ENCODE measurements at regions not wholly inside any gene's neighbourhood (a gene's known extent, or its start where the extent isn't known, plus 50 kb on each side); places are given as distances from the start of the nearest gene placed in this dataset.
"Not testable (repeated sequence)": the region's sequence is repeated elsewhere in the genome, so short reads cannot be mapped to it uniquely, and the experiment has no call there.

DNA sequence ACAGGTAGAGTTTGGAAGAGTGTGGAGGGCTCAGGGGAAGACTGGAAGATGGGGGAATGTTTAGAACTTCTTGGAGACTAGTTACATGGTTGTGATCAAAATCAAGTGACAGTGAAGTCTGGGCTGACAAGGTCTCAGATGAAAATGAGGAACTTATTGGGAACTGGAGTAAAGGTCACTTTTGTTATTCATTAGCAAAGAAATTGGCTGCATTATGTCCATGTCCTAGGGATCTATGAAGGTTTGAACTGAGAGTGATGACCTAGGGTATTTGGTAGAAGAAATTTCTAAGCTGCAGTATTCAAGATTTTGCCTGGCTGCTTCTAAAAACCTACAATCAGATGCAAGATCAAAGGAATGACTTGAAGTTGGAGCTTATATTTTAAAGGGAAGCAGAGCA is 747.1 kb downstream of the KCNJ2 start:
- no peak for DNase-seq (ENCODE audit: low read depth in 2 of 2)

DNA sequence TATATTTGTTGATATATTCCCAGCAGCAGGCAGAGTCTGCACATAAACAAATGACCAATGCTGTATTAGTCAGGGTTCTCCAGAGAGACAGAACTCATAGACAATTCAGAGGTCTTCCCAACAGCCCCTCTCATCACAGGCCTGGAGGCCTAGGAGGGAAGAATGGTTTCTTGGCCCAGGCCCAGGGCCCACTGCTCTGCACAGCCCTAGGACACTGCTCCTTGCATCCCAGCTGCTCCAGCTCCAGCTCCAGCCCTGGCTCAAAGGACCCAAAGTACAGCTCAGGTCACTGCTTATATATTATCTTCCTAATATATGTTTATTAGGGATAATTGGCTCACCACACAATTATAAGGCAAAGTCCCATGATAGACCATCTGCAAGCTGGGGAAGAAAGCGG is 749.9 kb downstream of the KCNJ2 start:
- no peak for DNase-seq (ENCODE audit: low read depth in 2 of 2)

GRCh38 chr17:70920416-70920815 is 751.1 kb downstream of the KCNJ2 start:
- no peak for DNase-seq (ENCODE audit: low read depth in 2 of 2)

DNA sequence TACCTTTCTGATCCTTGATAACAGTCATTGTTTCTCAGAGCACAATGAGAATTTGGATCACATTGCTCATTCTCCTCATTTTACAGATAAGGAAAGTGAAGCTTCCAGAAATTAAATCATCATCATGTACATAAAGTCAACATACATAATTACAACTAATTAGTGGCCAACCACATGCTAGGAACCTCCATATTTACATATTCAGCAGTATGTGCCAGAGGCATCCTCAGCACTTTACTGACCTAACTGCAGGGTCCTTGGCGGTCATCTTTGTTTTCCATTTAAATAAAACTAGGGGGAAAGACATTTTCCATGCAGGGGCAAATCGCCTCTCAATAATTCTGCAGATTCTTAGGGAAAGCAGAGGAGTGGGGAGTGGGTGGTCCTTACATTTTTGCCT is 752.9 kb downstream of the KCNJ2 start:
- no peak for DNase-seq (ENCODE audit: low read depth in 2 of 2)

GRCh38 chr17:70924776-70925175 is 755.4 kb downstream of the KCNJ2 start:
- DNase-seq (ENCODE audit: low read depth in 2 of 2): no peak

- no peak for DNase-seq (ENCODE audit: low read depth in 2 of 2)
Measured at GRCh38 chr17:70929226-70929625, 759.9 kb downstream of the KCNJ2 start.

DNA sequence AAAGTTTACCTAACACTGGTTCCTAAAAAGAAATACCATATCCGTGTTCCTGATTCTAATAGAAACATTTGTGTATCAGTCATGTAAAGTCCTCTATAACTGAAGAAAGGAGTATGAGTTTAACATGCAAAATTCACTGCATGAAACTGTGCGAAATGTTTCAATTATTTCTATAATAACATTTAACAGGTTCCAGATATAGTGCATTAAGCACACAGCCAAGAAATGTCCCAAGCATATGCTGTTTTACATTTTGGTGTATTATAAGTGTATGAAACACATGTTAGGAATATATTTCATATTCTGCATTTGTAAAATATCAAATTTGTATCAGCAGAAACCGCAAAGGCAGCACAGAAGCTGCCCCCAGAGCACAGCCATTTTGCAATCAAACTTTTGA is 764.9 kb downstream of the KCNJ2 start:
- DNase-seq (ENCODE audit: low read depth in 2 of 2): no peak

GRCh38 chr17:70934835-70935234 is 765.5 kb downstream of the KCNJ2 start:
- DNase-seq (ENCODE audit: low read depth in 2 of 2): no peak

DNA sequence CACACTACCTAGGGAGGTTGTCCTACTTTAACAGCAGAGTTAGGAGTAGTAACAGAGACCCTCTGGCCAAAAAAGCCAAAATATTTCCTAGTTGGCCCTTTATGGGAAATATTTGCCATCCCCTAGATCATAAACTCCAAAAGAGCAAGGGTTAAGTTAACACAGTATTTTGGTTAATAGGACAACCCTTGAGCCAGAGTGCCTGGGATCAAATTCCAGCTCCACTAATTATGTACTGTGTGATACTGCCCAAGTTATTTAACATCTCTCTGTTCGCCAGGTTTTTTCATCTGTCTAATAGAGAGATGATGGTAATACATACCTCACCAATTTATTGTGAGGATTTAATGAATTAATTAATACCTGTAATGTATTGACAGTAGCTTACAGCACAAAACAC is 767.4 kb downstream of the KCNJ2 start:
- DNase-seq (ENCODE audit: low read depth in 2 of 2): no peak

GRCh38 chr17:70938336-70938735 is 769.0 kb downstream of the KCNJ2 start:
- DNase-seq (ENCODE audit: low read depth in 2 of 2): no peak

DNA sequence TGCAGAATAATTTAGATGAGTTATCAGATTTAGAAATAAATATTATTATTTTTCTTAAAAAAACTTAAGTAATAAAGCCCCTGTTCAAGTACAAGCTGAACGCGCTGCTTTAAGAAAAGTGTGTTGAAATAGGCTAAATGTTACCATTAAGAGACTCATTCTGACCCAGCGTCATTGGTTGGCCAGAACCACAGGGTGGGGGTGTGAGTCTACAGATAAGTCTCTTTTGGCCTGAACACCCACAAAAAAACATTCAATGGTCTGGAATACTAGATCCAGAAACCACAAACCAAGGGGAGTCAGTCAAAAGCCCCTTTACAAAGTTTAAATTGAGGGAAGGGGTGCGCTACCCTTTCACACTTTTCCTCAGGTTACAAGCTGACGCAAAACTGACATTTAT is 776.1 kb downstream of the KCNJ2 start:
- DNase-seq (ENCODE audit: low read depth in 2 of 2): no peak

- DNase-seq (ENCODE audit: low read depth in 2 of 2): no peak
Measured at GRCh38 chr17:70947215-70947614, 777.9 kb downstream of the KCNJ2 start.

- DNase-seq (ENCODE audit: low read depth in 2 of 2): no peak
Measured at GRCh38 chr17:70947636-70948565, 778.6 kb downstream of the KCNJ2 start.

DNA sequence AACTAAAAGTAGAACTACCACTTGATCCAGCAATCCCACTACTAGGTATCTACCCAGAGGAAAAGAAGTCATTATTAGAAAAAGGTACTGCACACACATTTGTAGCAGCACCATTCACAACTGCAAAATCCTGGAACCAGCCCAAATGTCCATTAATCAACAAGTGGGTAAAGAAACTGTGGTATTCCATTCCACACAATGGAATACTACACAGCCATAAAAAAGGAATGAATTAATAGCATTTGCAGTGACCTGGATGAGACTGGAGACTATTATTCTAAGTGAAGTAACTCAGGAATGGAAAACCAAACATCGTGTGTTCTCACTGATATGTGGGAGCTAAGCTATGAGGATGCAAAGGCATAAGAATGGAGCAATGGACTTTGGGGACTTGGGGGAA is 783.8 kb downstream of the KCNJ2 start:
- DNase-seq (ENCODE audit: low read depth in 2 of 2): not testable (repeated sequence)

- DNase-seq (ENCODE audit: low read depth in 2 of 2): no peak
Measured at GRCh38 chr17:70955441-70955840, 786.1 kb downstream of the KCNJ2 start.

GRCh38 chr17:70956726-70957125 is 787.4 kb downstream of the KCNJ2 start:
- no peak for DNase-seq (ENCODE audit: low read depth in 2 of 2)

- DNase-seq (ENCODE audit: low read depth in 2 of 2): no peak
Measured at GRCh38 chr17:70961341-70961740, 792.0 kb downstream of the KCNJ2 start.

- DNase-seq (ENCODE audit: low read depth in 2 of 2): no peak
Measured at GRCh38 chr17:70968302-70968701, 799.0 kb downstream of the KCNJ2 start.

DNA sequence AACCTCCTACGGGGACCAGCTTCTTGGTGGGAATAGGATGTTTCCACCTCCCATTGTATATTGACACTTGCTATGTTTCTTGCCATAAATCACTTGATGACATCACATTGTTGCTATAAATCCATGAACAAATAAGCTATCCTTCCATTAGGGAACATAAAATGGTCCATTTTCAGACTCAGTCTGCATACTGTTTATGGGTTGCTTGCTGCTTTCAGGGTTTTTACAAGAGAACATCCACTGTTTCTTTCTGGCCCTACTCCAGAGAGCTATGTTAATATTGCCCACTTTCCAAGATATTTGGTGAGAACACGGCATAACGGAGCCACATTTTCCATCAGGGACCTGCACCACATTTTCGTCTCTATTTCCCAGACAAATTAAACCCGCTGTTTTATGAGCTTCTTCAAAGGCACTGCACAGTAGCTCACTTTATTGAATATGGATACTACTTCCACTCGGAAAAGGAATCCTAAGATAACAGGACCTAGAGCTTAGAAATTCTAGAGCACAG is 800.2 kb downstream of the KCNJ2 start:
- no peak for DNase-seq (ENCODE audit: low read depth in 2 of 2)

DNA sequence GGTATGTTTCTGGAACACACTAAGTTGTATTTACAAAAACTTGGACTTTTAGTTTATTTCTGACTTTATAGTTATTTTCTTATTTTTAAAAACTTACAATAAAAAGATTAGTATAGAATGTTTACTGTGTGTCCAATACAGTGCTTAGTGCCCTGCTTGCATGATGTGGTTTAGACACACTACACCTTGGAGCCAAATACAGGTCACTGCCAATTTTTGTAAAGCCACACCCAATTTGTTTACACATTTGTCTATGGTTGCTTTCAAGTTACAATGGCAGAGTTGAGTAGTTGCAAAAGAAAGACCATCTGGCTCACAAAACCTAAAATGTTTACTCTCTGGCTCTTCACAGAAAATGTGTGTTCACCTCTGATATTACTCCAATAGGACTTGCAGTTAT is 807.1 kb downstream of the KCNJ2 start:
- no peak for DNase-seq (ENCODE audit: low read depth in 2 of 2)

DNA sequence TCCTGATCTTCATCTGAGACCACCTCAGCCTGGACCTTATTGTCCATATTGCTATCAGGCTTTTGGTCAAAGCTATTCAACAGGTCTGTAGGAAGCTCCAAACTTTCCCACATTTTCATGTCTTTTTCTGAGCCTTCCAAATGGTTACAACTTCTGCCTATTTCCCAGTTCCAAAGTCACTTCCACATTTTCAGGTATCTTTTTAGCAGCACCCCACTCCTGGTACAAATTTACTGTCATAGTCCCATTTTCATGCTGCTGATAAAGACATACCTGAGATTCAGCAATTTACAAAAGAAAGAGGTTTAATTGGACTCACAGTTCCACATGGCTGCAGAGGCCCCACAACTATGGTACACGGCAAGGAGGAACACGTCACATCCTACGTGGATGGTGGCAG is 815.5 kb downstream of the KCNJ2 start:
- no peak for DNase-seq (ENCODE audit: low read depth in 2 of 2)

DNA sequence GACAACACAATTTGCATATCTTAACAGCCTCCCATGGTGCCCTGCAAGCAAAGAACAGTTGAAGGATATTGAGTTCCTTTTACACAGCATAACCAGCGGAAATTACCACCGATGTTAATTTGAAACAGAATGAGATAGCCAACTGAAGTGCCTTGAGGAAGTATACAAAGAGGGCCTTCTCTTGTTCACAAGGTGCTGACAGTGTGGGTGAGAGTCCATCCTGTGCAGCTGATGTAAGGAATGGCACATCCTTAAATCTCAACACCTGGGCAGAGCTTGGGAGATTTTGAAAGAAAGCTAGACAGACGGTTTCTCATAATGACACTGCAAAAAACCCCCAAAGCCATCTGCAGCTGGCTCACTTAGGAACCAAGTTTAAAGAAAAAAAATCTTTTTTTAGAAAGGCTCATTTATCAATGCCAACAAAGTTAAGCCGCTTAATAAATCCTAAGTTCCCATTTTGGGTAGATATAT is 818.6 kb downstream of the KCNJ2 start:
- DNase-seq (ENCODE audit: low read depth in 2 of 2): no peak

DNA sequence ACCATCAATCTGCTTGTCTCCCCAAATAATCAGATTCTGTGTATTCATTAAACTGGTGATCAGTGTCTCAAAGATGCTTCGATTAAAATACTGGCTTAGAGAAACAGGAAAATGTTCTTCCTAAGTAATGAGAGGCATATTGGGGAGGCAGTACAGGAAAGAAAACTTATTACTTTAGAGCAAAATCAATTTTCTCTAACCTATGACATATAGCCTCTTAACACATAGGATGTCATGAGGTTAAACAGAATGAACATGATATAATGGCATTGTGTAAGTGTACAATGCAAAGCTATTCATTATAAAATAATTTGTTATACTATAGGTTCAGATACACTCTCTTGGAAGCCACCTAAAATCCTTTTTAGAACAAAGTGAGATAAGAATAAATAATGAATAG is 819.3 kb downstream of the KCNJ2 start:
- no peak for DNase-seq (ENCODE audit: low read depth in 2 of 2)

All from dermis microvascular lymphatic vessel endothelial cell (primary cell).